Thymus (tissue), 11 donors: ENCODE measurements at regions not wholly inside any gene's neighbourhood (a gene's known extent, or its start where the extent isn't known, plus 50 kb on each side); places are given as distances from the start of the nearest gene placed in this dataset.

Experiments used
- DNase-seq, 9 donors: peaks; one replicate each; pipeline ENCODE4 v3.0.0-alpha.2; 2013; ENCODE audit warnings: low spot score in 9 of 9, low read depth in 6 of 9, missing footprints in 1 of 9
- H3K27ac ChIP-seq, 2 donors: one replicate each; pipeline ENCODE4 v1.5.1; 2013; ENCODE audit warnings: control low read depth in 1 of 2, low read depth in 1 of 2, low read length in 1 of 2, mild to moderate bottlenecking in 1 of 2, moderate library complexity in 1 of 2
- H3K27me3 ChIP-seq, 2 donors: one replicate each; pipeline ENCODE4 v1.5.1; 2013; ENCODE audit warnings: low read length in 1 of 2; ENCODE audit not compliant: control insufficient read depth in 2 of 2, insufficient read depth in 1 of 2
- H3K36me3 ChIP-seq, 2 donors: one replicate each; pipeline ENCODE4 v1.5.1; 2013; ENCODE audit warnings: low read length in 1 of 2, mild to moderate bottlenecking in 1 of 2, moderate library complexity in 1 of 2; ENCODE audit not compliant: control insufficient read depth in 2 of 2, insufficient read depth in 2 of 2
- H3K4me1 ChIP-seq, 2 donors: one replicate each; pipeline ENCODE4 v1.5.1; 2013; ENCODE audit warnings: low read length in 2 of 2; ENCODE audit not compliant: control insufficient read depth in 2 of 2, insufficient read depth in 2 of 2
- H3K4me3 ChIP-seq, 2 donors: one replicate each; pipeline ENCODE4 v1.5.1; 2013; ENCODE audit warnings: low read length in 2 of 2, control low read depth in 1 of 2, mild to moderate bottlenecking in 1 of 2
- H3K9me3 ChIP-seq, 2 donors: one replicate each; pipeline ENCODE4 v1.5.1; 2013; ENCODE audit warnings: low read length in 1 of 2, mild to moderate bottlenecking in 1 of 2; ENCODE audit not compliant: control insufficient read depth in 2 of 2, insufficient read depth in 1 of 2
- WGBS: extraction: QIAGEN DNeasy Blood & Tissue Kit; methylation state at CpG from one replicate; pipeline ENCODE4 v1.1.7; 2013; 5-methylcytosine and 5-hydroxymethylcytosine counted together
- donor health status: healthy.

DNA sequence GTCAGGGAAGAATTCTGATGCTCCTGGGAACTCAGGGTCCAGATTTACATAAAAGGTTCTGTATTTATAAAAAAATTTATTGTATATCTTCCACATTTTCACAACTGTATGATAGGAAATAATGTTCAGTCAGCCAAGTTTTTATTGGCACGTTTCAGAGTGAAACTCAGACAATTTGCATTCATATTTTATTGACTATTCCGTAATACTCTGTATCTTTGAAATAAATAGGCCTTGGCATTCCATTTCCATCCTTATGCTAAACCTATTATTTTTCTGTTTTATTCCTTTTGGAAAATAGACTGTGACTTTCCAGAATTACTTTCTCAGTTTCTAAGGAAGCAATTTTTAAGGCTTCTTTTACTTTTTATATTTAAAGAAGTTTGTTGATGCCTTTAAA is 329.0 kb downstream of the OLFM3 start:
- no peak overlapping the region for H3K27ac ChIP-seq
- H3K9me3 ChIP-seq = no peaks in the 10 kb centered on the region
- no peaks in the 10 kb centered on the region for H3K27me3 ChIP-seq
- no peak overlapping the region for H3K4me3 ChIP-seq
- no peaks in the 10 kb centered on the region for H3K36me3 ChIP-seq
- no peaks in the 10 kb centered on the region for H3K4me1 ChIP-seq
- 89% methylated on average over 2 of the region's 2 CpGs for WGBS
- DNase-seq = no peak

DNA sequence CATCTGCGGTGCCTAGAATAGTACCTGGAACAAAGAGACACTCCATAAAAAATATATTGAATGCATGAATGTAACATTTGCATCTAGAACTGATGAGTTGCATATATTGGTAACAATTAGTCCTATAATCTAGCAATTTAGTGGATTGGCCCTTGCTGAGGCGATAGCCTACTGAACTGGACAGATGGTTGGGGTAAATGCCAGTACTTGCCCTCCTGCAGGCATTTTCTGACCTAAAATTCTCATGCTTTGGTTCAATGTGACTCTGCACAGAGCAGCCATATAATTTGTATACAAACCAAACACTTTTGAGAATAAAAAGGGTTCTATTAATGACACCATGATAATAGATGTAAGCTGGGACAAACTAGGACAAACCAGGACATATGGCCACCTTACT is 313.6 kb downstream of the OLFM3 start:
- WGBS = 95% methylated on average over 2 of the region's 2 CpGs
- Histone ChIP-seq H3K4me3 (no peak overlapping the region), H3K9me3 (no peaks in the 10 kb centered on the region), H3K36me3 (no peaks in the 10 kb centered on the region), H3K27me3 (no peaks in the 10 kb centered on the region), H3K4me1 (no peaks in the 10 kb centered on the region), H3K27ac (no peak overlapping the region)
- DNase-seq = no peak

DNA sequence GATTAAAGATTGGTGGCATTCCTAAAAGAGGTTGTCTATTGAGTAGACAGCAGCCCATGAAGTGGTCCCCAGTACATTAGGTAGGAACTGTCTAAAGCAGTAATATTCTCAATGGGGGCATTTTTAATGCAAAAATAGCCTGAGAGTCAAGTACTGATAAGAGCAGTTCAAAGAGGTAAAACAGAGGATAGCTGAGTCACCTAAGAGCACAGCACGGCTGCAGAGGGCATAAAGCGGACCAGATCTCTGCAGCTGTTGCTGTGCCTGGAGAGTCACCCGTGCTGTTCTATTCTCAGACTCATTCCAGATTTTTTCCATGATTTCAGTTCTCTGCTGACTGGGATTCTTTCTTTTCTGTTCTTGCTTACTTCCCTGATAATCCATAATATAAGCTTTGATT is 313.2 kb downstream of the OLFM3 start:
- Histone ChIP-seq H3K36me3 (no peaks in the 10 kb centered on the region), H3K4me1 (no peaks in the 10 kb centered on the region), H3K9me3 (no peaks in the 10 kb centered on the region), H3K4me3 (no peak overlapping the region), H3K27me3 (no peaks in the 10 kb centered on the region), H3K27ac (no peak overlapping the region)
- no peak for DNase-seq
- WGBS = 88% methylated on average over 3 of the region's 3 CpGs

DNA sequence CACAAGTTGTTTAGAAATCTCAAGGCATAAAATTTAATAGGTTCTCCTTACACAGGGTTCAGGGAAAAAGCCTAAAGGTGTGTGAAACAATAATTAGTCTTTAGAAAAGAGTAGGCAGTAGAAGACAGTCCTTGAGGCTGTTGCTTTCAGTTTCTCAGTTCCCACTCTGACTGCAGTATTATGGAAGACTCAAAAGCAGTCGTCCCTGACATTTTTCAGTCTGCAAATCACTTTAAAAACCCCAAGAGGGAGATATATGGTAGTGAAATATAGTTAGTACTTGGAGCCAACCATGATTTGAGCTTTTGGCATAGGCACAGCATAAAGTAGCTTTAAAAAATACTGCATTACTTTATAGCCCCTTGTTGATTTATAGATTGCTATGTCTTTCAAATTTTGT is 299.7 kb downstream of the OLFM3 start:
- DNase-seq = no peak
- Histone ChIP-seq H3K27ac (no peak overlapping the region), H3K4me3 (no peak overlapping the region), H3K36me3 (no peaks in the 10 kb centered on the region), H3K9me3 (no peaks in the 10 kb centered on the region), H3K27me3 (no peaks in the 10 kb centered on the region), H3K4me1 (no peaks in the 10 kb centered on the region)
- 20% methylated on average over 1 of the region's 1 CpG for WGBS

DNA sequence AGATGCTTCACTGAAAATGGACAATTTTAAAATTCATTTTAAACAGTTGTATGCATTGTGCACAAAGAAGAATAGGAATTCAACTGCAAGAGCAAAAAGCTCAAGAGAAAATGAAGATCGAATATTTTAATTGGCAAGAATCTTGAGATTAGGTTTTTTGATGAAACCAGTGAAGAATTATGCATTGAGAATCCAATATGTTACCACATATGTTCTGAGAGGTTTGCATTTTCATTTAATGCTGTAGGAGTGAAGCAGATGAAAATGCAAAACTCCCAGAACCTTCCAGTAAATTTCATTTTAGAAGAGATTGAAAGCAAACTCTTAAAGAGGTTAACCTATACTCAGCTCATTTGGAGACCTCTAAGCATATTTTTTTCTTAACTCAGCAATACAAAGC is 298.0 kb downstream of the OLFM3 start:
- H3K4me3 ChIP-seq = no peak overlapping the region
- no peak for DNase-seq
- H3K4me1 ChIP-seq = no peaks in the 10 kb centered on the region
- H3K9me3 ChIP-seq = no peaks in the 10 kb centered on the region
- H3K27ac ChIP-seq = no peak overlapping the region
- no peaks in the 10 kb centered on the region for H3K36me3 ChIP-seq
- no peaks in the 10 kb centered on the region for H3K27me3 ChIP-seq
- 91% methylated on average over 1 of the region's 1 CpG for WGBS

DNA sequence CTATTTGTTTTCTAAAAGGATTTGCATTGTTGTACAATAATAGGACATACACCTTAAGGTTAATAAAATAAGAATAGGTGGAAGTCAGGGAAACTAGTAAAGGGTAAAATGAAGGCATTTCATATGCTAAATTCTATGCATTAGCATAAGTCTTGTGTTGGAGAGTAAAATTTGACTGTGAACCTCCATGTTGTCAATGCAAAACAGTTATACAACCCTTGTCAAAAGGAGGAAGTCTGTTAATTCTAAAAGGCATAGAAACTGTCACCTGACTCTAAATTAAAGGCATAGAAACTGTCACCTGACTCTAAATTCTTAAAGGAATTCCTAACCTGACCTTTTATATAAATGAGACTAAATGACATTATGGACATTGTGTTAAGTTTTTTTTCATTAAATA is 291.8 kb downstream of the OLFM3 start:
- DNase-seq = no peak
- no peak overlapping the region for H3K4me3 ChIP-seq

DNA sequence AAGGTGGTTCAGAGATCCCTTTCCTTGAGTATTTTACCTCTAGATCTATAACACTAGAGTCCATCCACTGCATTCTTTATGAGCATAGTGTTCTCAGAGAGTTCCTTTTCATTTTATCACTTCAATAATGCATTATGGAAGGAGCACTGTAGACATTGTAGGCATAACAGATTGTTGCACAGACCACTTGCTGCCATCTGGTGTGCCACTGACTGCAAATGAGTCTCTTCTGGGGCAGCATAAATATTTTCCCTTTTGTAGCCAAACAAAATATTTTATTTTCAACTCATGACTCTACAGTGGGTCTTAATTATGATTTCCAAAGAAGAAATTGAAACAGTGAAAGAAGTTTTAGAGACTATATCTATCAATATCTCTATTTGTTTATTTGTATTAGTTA is 290.4 kb downstream of the OLFM3 start:
- Histone ChIP-seq H3K36me3 (no peaks in the 10 kb centered on the region), H3K9me3 (no peaks in the 10 kb centered on the region), H3K27ac (no peak overlapping the region), H3K4me1 (no peaks in the 10 kb centered on the region), H3K27me3 (no peaks in the 10 kb centered on the region), H3K4me3 (no peak overlapping the region)
- DNase-seq = no peak

More for the DNA sequence above, 291.8 kb downstream of the OLFM3 start:
- no peaks in the 10 kb centered on the region for H3K27me3 ChIP-seq
- no peaks in the 10 kb centered on the region for H3K36me3 ChIP-seq
- no peaks in the 10 kb centered on the region for H3K9me3 ChIP-seq
- H3K27ac ChIP-seq = no peak overlapping the region
- no peaks in the 10 kb centered on the region for H3K4me1 ChIP-seq

DNA sequence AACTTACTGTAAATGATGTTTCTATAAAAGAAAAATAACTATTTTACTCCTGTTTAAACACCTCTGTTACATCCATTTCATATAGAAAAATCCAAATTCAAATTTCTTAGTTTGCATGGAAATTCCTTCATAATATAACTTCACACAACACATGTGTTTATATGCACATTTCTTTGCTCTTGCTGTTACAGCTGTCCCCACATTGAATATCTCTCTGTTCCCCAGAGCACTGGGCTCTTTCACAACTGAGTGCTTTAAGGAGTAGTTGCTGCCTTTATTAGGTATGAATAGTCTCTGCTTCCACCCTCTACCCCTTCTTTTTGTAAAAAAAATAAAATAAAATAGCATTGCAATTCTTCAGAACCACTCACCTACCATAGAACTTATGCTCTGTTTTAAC is 287.0 kb downstream of the OLFM3 start:
- no peaks in the 10 kb centered on the region for H3K4me1 ChIP-seq
- H3K27ac ChIP-seq = no peak overlapping the region
- no peaks in the 10 kb centered on the region for H3K27me3 ChIP-seq
- DNase-seq = no peak
- H3K9me3 ChIP-seq = no peaks in the 10 kb centered on the region
- no peak overlapping the region for H3K4me3 ChIP-seq
- no peaks in the 10 kb centered on the region for H3K36me3 ChIP-seq

DNA sequence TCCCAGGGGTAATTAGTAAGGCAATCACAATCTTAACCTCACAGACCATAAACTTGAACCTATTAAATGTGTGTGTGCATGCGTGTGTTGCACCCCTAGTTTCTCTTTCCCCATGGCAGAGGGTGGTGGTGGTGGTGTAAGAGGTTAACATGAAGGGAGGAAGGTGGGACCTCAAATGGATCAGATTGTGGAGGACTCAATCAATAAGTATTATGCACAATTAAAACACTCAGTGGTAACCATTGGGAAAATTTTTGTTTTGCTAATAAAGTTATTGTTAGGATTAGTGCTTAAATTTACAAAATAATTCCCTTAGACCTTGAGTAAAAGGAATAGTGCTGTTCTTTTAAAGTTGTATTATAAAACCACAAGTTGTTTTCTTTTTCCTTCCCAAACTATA is 283.0 kb downstream of the OLFM3 start:
- no peaks in the 10 kb centered on the region for H3K27me3 ChIP-seq
- DNase-seq = no peak
- H3K9me3 ChIP-seq = no peaks in the 10 kb centered on the region
- no peak overlapping the region for H3K27ac ChIP-seq
- H3K4me3 ChIP-seq = no peak overlapping the region
- WGBS = 73% methylated on average over 1 of the region's 1 CpG
- H3K4me1 ChIP-seq = no peaks in the 10 kb centered on the region
- no peaks in the 10 kb centered on the region for H3K36me3 ChIP-seq

DNA sequence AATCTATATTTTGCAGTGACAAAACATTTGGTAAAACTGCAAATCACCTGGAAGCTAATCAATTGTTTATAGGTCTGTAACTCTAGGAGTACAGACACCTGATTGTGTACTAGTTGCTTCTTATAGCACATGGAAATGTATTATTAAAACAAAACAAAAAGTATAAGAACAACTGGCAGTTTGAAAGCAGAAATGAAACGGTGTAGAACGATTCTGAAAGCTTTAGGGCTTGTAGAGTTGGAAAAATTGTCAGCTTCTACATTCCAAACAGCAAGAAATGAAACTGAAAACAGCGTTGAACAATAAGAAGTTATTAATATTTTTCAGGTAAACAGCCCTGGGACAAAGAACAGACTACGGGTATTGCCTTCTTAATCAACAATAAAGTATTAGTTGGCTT is 273.3 kb downstream of the OLFM3 start:
- H3K9me3 ChIP-seq = no peaks in the 10 kb centered on the region
- no peak for DNase-seq
- H3K36me3 ChIP-seq = no peaks in the 10 kb centered on the region
- no peaks in the 10 kb centered on the region for H3K27me3 ChIP-seq
- H3K4me3 ChIP-seq = no peak overlapping the region
- WGBS = 89% methylated on average over 4 of the region's 4 CpGs
- H3K4me1 ChIP-seq = no peaks in the 10 kb centered on the region
- no peak overlapping the region for H3K27ac ChIP-seq
